Epidermal melanocyte (primary cell): ENCODE measurements at regions not wholly inside any gene's neighbourhood (a gene's known extent, or its start where the extent isn't known, plus 50 kb on each side); places are given as distances from the start of the nearest gene placed in this dataset.
A peak's percentile ranks its signal among the peaks of the same experiment; 100 is the strongest.

ENCODE experiments used
- DNase-seq: peaks from one replicate; pipeline ENCODE4 v3.0.0; 2011; ENCODE audit warnings: low spot score; ENCODE audit not compliant: insufficient read length

- peak; percentile 52 for DNase-seq
Measured at GRCh38 chr3:126267169-126267975, 87.0 kb upstream of the ALDH1L1 start.

- DNase-seq, result no peak
Measured at GRCh38 chr3:126266850-126267168, 86.4 kb upstream of the ALDH1L1 start.

GRCh38 chr3:126266291-126266840 lies 86.0 kb upstream of the ALDH1L1 start:
- no peak for DNase-seq

- DNase-seq, result no peak
Measured at GRCh38 chr3:126264952-126265351, 84.6 kb upstream of the ALDH1L1 start.

- no peak for DNase-seq
Measured at GRCh38 chr3:126264381-126264780, 84.0 kb upstream of the ALDH1L1 start.

- no peak for DNase-seq
Measured at GRCh38 chr3:126263971-126264370, 83.6 kb upstream of the ALDH1L1 start.

GRCh38 chr3:126263539-126263938 lies 83.2 kb upstream of the ALDH1L1 start:
- no peak for DNase-seq

GRCh38 chr3:126262227-126262626 lies 81.8 kb upstream of the ALDH1L1 start:
- no peak for DNase-seq

- no peak for DNase-seq
Measured at GRCh38 chr3:126261037-126261436, 80.7 kb upstream of the ALDH1L1 start.

GRCh38 chr3:126259411-126260391 lies 79.3 kb upstream of the ALDH1L1 start:
- DNase-seq, result no peak

- no peak for DNase-seq
Measured at GRCh38 chr3:126258670-126259069, 78.3 kb upstream of the ALDH1L1 start.

- DNase-seq, result no peak
Measured at GRCh38 chr3:126257984-126258383, 77.6 kb upstream of the ALDH1L1 start.

- no peak for DNase-seq
Measured at GRCh38 chr3:126257174-126257573, 76.8 kb upstream of the ALDH1L1 start.

GRCh38 chr3:126256251-126256650 lies 75.9 kb upstream of the ALDH1L1 start:
- DNase-seq, result no peak

GRCh38 chr3:126253072-126253471 lies 72.7 kb upstream of the ALDH1L1 start:
- DNase-seq, result no peak

GRCh38 chr3:126252373-126252772 lies 72.0 kb upstream of the ALDH1L1 start:
- DNase-seq, result no peak

- peak; percentile 25 for DNase-seq
Measured at GRCh38 chr3:126245811-126246727, 65.7 kb upstream of the ALDH1L1 start.
